Activated CD8-positive, alpha-beta T cell treated with anti-CD3 and anti-CD28 coated beads for 36 hours (primary cell): ENCODE measurements at regions not wholly inside any gene's neighbourhood (a gene's known extent, or its start where the extent isn't known, plus 50 kb on each side); places are given as distances from the start of the nearest gene placed in this dataset.

Source experiments
- ATAC-seq: fragments of 200-7000 bp; cut with Tn5 transposase; one replicate; pipeline ENCODE4 v1.10.0; 2021; ENCODE audit warnings: mild to moderate bottlenecking, moderate library complexity
- CTCF ChIA-PET: fragments of 350-600 bp; sonication (Branson Sonifier 250); formaldehyde crosslinking; loops from one replicate; lab custom pipeline; 2021; ENCODE audit warnings: antibody characterized with exemption; lab: Charles Lee
- POLR2A ChIA-PET: fragments of 350-600 bp; sonication (Branson Sonifier 250); formaldehyde crosslinking; loops from one replicate; lab custom pipeline; 2021; ENCODE audit warnings: antibody characterized with exemption; lab: Charles Lee
- DNase-seq: peaks from one replicate; pipeline ENCODE4 v3.0.0-alpha.2; 2020
- H3K27ac Mint-ChIP-seq: one replicate; pipeline ENCODE4 v1.8.0; 2021; ENCODE audit warnings: mild to moderate bottlenecking, mixed read lengths
- H3K27me3 Mint-ChIP-seq: one replicate; pipeline ENCODE4 v1.8.0; 2021; ENCODE audit warnings: mixed read lengths
- H3K36me3 Mint-ChIP-seq: one replicate; pipeline ENCODE4 v1.8.0; 2021; ENCODE audit warnings: low read depth, mixed read lengths
- H3K4me1 Mint-ChIP-seq: one replicate; pipeline ENCODE4 v1.8.0; 2021; ENCODE audit warnings: low read depth, mixed read lengths
- H3K4me3 Mint-ChIP-seq: one replicate; pipeline ENCODE4 v1.8.0; 2021; ENCODE audit warnings: mild to moderate bottlenecking, moderate library complexity, mixed read lengths
- H3K9me3 Mint-ChIP-seq: one replicate; pipeline ENCODE4 v1.8.0; 2021; ENCODE audit warnings: mixed read lengths
- CTCF ChIP-seq: fragments of 200-600 bp; IDR thresholded peaks from one replicate; pipeline ENCODE4 v1.8.0; 2022; ENCODE audit warnings: antibody characterized with exemption, mild to moderate bottlenecking
- intact Hi-C: fragments of 100-400 bp; cut with micrococcal nuclease; formaldehyde crosslinking; loops from one replicate; pipeline ENCODE4 v1.10.0; 2022

- ChIA-PET CTCF (no interaction called here), POLR2A (no interaction called here)
- TF ChIP-seq CTCF = no peak
- intact Hi-C loops = no loop called here
- ATAC-seq (no peak), DNase-seq (no peak)
- H3K36me3 Mint-ChIP-seq = no peaks in the 10 kb centered on the region
- H3K27me3 Mint-ChIP-seq = peaks cover 7% of the 10 kb centered on the region
- H3K4me1 Mint-ChIP-seq = no peaks in the 10 kb centered on the region
- no peaks in the 10 kb centered on the region for H3K9me3 Mint-ChIP-seq
- no peak overlapping the region for H3K27ac Mint-ChIP-seq
- H3K4me3 Mint-ChIP-seq = no peak overlapping the region
These were observed 78.5 kb upstream of the MAFB start for GRCh38 chr20:40767615-40767924.

- no peak for ATAC-seq
- CTCF ChIA-PET = interaction anchor here (1.2 kb wide), 1 partner anchor 200 kb away, joined by 3 read pairs; no protein-coding TSS in a partner anchor
These were observed 79.1 kb upstream of the MAFB start for GRCh38 chr20:40768105-40768504.

GRCh38 chr20:40769677-40770285 is 80.7 kb upstream of the MAFB start:
- no peak overlapping the region for H3K4me3 Mint-ChIP-seq
- H3K9me3 Mint-ChIP-seq = no peaks in the 10 kb centered on the region
- no peaks in the 10 kb centered on the region for H3K36me3 Mint-ChIP-seq
- ATAC-seq (no peak), DNase-seq (no peak)
- ChIA-PET POLR2A (no interaction called here), CTCF (interaction anchor here (0.9 to 1.0 kb wide), 2 partner anchors 12 to 29 kb away, joined by 3 read pairs; no protein-coding TSS in a partner anchor)
- H3K27me3 Mint-ChIP-seq = peaks cover 5% of the 10 kb centered on the region
- no peak overlapping the region for H3K27ac Mint-ChIP-seq
- intact Hi-C loops = no loop called here
- no peaks in the 10 kb centered on the region for H3K4me1 Mint-ChIP-seq
- no peak for TF ChIP-seq CTCF

More at GRCh38 chr20:40768105-40768504, 79.1 kb upstream of the MAFB start:
- H3K4me3 Mint-ChIP-seq = no peak overlapping the region
- TF ChIP-seq CTCF = no peak
- no peaks in the 10 kb centered on the region for H3K36me3 Mint-ChIP-seq
- intact Hi-C loops = no loop called here
- DNase-seq = no peak
- POLR2A ChIA-PET = no interaction called here
- no peak overlapping the region for H3K27ac Mint-ChIP-seq
- H3K9me3 Mint-ChIP-seq = no peaks in the 10 kb centered on the region
- no peaks in the 10 kb centered on the region for H3K4me1 Mint-ChIP-seq
- H3K27me3 Mint-ChIP-seq = peaks cover 7% of the 10 kb centered on the region

GRCh38 chr20:40770564-40771307 is 81.7 kb upstream of the MAFB start:
- no peak overlapping the region for H3K27ac Mint-ChIP-seq
- peaks cover 5% of the 10 kb centered on the region for H3K27me3 Mint-ChIP-seq
- CTCF ChIA-PET = no interaction called here
- intact Hi-C loops = no loop called here
- DNase-seq (no peak), ATAC-seq (no peak)
- POLR2A ChIA-PET = no interaction called here
- no peak overlapping the region for H3K4me3 Mint-ChIP-seq
- no peaks in the 10 kb centered on the region for H3K9me3 Mint-ChIP-seq
- no peaks in the 10 kb centered on the region for H3K4me1 Mint-ChIP-seq
- H3K36me3 Mint-ChIP-seq = no peaks in the 10 kb centered on the region
- TF ChIP-seq CTCF = no peak

GRCh38 chr20:40771308-40771610 is 82.2 kb upstream of the MAFB start:
- intact Hi-C loops = no loop called here
- no peak for DNase-seq
- no peaks in the 10 kb centered on the region for H3K9me3 Mint-ChIP-seq
- ATAC-seq = no peak
- H3K27ac Mint-ChIP-seq = no peak overlapping the region
- POLR2A ChIA-PET = no interaction called here
- no peaks in the 10 kb centered on the region for H3K4me1 Mint-ChIP-seq
- no peak overlapping the region for H3K4me3 Mint-ChIP-seq
- H3K36me3 Mint-ChIP-seq = no peaks in the 10 kb centered on the region
- CTCF ChIA-PET = no interaction called here
- TF ChIP-seq CTCF = no peak
- H3K27me3 Mint-ChIP-seq = peaks cover 5% of the 10 kb centered on the region
